ENCODE measurements at regions not wholly inside any gene's neighbourhood (a gene's known extent, or its start where the extent isn't known, plus 50 kb on each side); places are given as distances from the start of the nearest gene placed in this dataset.

GRCh38 chr19:29302002-29302928 lies 89.3 kb upstream of the UQCRFS1 start:
- no peak for DNase-seq (ENCODE audit: low spot score)
- no peak overlapping the region for H3K27ac Mint-ChIP-seq (ENCODE audit: unreplicated experiment)
- H3K27me3 Mint-ChIP-seq (ENCODE audit: unreplicated experiment) = peaks cover 8% of the 10 kb centered on the region
- no peaks in the 10 kb centered on the region for H3K4me1 Mint-ChIP-seq (ENCODE audit: unreplicated experiment)
- H3K36me3 Mint-ChIP-seq (ENCODE audit: low read depth, unreplicated experiment) = no peaks in the 10 kb centered on the region
- H3K9me3 Mint-ChIP-seq (ENCODE audit: unreplicated experiment) = no peaks in the 10 kb centered on the region
- TF ChIP-seq CTCF (IDR thresholded peaks at IDR 0.05; ENCODE audit: unreplicated experiment) = no peak
- no peak overlapping the region for H3K4me3 Mint-ChIP-seq (ENCODE audit: unreplicated experiment)

GRCh38 chr19:29303069-29303718 lies 90.2 kb upstream of the UQCRFS1 start:
- Mint-ChIP-seq H3K27me3 (ENCODE audit: unreplicated experiment) (peaks cover 2% of the 10 kb centered on the region), H3K4me1 (ENCODE audit: unreplicated experiment) (no peaks in the 10 kb centered on the region), H3K27ac (ENCODE audit: unreplicated experiment) (no peak overlapping the region), H3K4me3 (ENCODE audit: unreplicated experiment) (no peak overlapping the region), H3K9me3 (ENCODE audit: unreplicated experiment) (no peaks in the 10 kb centered on the region), H3K36me3 (ENCODE audit: low read depth, unreplicated experiment) (no peaks in the 10 kb centered on the region)
- no peak for TF ChIP-seq CTCF (IDR thresholded peaks at IDR 0.05; ENCODE audit: unreplicated experiment)
- DNase-seq (ENCODE audit: low spot score) = no peak

- no peak for DNase-seq (ENCODE audit: low spot score)
- TF ChIP-seq CTCF (IDR thresholded peaks at IDR 0.05; ENCODE audit: unreplicated experiment) = no peak
- no peak overlapping the region for H3K27ac Mint-ChIP-seq (ENCODE audit: unreplicated experiment)
- H3K9me3 Mint-ChIP-seq (ENCODE audit: unreplicated experiment) = no peaks in the 10 kb centered on the region
- H3K4me1 Mint-ChIP-seq (ENCODE audit: unreplicated experiment) = no peaks in the 10 kb centered on the region
- no peaks in the 10 kb centered on the region for H3K36me3 Mint-ChIP-seq (ENCODE audit: low read depth, unreplicated experiment)
- H3K27me3 Mint-ChIP-seq (ENCODE audit: unreplicated experiment) = peaks cover 6% of the 10 kb centered on the region
- H3K4me3 Mint-ChIP-seq (ENCODE audit: unreplicated experiment) = no peak overlapping the region
These were observed 90.8 kb upstream of the UQCRFS1 start for GRCh38 chr19:29303719-29304090.

GRCh38 chr19:29305268-29305667 lies 92.3 kb upstream of the UQCRFS1 start:
- Mint-ChIP-seq H3K27ac (ENCODE audit: unreplicated experiment) (no peak overlapping the region), H3K27me3 (ENCODE audit: unreplicated experiment) (peaks cover 4% of the 10 kb centered on the region), H3K9me3 (ENCODE audit: unreplicated experiment) (no peaks in the 10 kb centered on the region), H3K4me1 (ENCODE audit: unreplicated experiment) (no peaks in the 10 kb centered on the region), H3K36me3 (ENCODE audit: low read depth, unreplicated experiment) (no peaks in the 10 kb centered on the region), H3K4me3 (ENCODE audit: unreplicated experiment) (no peak overlapping the region)
- TF ChIP-seq CTCF (IDR thresholded peaks at IDR 0.05; ENCODE audit: unreplicated experiment) = no peak
- no peak for DNase-seq (ENCODE audit: low spot score)

All from endothelial cell (in vitro differentiated cells).